ENCODE measurements at regions not wholly inside any gene's neighbourhood (a gene's known extent, or its start where the extent isn't known, plus 50 kb on each side); places are given as distances from the start of the nearest gene placed in this dataset.

DNA sequence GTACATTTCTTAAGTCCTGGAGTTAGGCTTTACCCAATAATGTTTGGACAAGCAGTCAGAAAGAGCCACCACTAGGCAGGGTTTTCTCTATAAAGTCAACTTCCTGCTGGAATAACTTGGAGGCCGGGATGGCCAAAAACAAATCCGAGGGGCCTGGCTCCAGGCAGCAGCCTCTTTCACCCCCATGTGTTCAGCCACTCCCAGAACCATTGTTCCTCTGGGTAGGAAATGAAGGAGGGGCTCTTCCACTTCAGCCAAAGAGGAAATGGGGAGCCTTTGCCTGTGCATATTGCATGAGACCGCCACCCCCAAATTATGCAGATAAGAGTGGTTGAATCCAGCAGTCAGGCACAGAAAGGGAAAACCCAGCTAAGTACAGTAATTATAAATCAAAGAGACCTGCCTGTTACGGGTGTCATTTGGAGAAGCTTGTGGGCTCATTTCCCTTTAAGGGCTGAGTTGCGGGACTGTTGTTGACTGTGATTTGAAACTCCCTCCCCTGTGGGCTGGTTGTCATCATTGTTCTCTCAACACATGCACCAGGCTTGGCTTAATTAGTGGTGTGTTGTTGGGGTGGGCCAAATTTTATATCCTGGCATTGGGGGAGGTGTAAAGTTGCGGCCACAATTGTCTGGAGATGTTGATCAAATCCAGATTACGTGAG is 212.8 kb upstream of the SOX11 start:
- no peak overlapping the region for H3K4me3 ChIP-seq (replicated peaks in 1 of 2; ENCODE audit: low read depth in 2 of 2, low read length in 2 of 2)
- DNase-seq (ENCODE audit: low read depth in 2 of 2), result no peak
- TF ChIP-seq, protein P1, sequence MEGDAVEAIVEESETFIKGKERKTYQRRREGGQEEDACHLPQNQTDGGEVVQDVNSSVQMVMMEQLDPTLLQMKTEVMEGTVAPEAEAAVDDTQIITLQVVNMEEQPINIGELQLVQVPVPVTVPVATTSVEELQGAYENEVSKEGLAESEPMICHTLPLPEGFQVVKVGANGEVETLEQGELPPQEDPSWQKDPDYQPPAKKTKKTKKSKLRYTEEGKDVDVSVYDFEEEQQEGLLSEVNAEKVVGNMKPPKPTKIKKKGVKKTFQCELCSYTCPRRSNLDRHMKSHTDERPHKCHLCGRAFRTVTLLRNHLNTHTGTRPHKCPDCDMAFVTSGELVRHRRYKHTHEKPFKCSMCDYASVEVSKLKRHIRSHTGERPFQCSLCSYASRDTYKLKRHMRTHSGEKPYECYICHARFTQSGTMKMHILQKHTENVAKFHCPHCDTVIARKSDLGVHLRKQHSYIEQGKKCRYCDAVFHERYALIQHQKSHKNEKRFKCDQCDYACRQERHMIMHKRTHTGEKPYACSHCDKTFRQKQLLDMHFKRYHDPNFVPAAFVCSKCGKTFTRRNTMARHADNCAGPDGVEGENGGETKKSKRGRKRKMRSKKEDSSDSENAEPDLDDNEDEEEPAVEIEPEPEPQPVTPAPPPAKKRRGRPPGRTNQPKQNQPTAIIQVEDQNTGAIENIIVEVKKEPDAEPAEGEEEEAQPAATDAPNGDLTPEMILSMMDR (IDR thresholded peaks at IDR 0.05; ENCODE audit: low read depth, low read length), result no peak

- H3K4me3 ChIP-seq (replicated peaks in 1 of 2; ENCODE audit: low read depth in 2 of 2, low read length in 2 of 2), result no peak overlapping the region
- TF ChIP-seq, protein P1 (IDR thresholded peaks at IDR 0.05; ENCODE audit: low read depth, low read length), result no peak
- DNase-seq (ENCODE audit: low read depth in 2 of 2), result no peak
Observed at GRCh38 chr2:5482929-5483331, 209.3 kb upstream of the SOX11 start.

DNA sequence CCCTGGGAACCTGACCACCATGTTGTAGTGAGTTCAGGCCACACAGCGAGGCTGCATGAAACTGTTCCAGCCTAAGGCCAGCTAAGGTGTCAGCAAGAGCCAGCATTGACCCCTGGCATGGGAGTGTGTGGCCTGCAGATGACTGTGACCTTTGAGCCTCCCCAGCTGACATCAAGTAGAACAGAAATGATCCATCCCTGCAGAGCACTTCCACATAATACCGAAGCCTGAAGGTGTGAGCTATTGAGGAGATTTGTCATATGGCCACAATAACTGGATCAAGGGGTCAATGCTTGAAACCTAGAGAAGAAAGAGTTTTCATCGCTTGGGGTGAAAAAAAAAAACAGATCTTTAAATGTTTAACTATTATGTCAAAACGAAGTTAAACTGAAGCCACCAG is 207.3 kb upstream of the SOX11 start:
- no peak for DNase-seq (ENCODE audit: low read depth in 2 of 2)
- TF ChIP-seq, protein P1 (IDR thresholded peaks at IDR 0.05; ENCODE audit: low read depth, low read length), result no peak
- no peak overlapping the region for H3K4me3 ChIP-seq (replicated peaks in 1 of 2; ENCODE audit: low read depth in 2 of 2, low read length in 2 of 2)

GRCh38 chr2:5491523-5491922 is 200.7 kb upstream of the SOX11 start:
- TF ChIP-seq, protein P1 (IDR thresholded peaks at IDR 0.05; ENCODE audit: low read depth, low read length), result no peak
- DNase-seq (ENCODE audit: low read depth in 2 of 2), result no peak
- no peak overlapping the region for H3K4me3 ChIP-seq (replicated peaks in 1 of 2; ENCODE audit: low read depth in 2 of 2, low read length in 2 of 2)

- TF ChIP-seq, protein P1 (IDR thresholded peaks at IDR 0.05; ENCODE audit: low read depth, low read length), result no peak
- H3K4me3 ChIP-seq (replicated peaks in 1 of 2; ENCODE audit: low read depth in 2 of 2, low read length in 2 of 2), result no peak overlapping the region
- DNase-seq (ENCODE audit: low read depth in 2 of 2), result no peak
Observed at GRCh38 chr2:5493256-5493655, 198.9 kb upstream of the SOX11 start.

DNA sequence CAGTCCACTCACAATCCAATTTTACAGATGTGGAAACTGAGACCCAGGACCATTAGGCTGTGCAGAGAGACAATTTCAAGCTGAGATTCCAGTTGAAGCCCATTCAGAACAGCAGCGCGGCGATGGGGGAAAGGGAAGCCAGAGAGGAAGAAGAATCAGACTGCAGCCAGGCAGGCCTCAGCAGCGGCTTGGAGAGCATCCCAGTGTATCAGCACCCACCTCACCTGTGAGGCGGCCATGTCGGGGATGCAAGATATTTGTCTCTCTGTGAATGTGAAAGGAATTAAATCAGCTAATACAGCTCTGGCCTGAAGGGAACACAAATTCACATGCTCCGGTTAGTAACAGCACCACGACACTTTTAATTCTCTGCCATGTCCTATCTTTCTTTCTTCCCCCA is 198.0 kb upstream of the SOX11 start:
- no peak for DNase-seq (ENCODE audit: low read depth in 2 of 2)
- TF ChIP-seq, protein P1 (IDR thresholded peaks at IDR 0.05; ENCODE audit: low read depth, low read length), result no peak
- H3K4me3 ChIP-seq (replicated peaks in 1 of 2; ENCODE audit: low read depth in 2 of 2, low read length in 2 of 2), result no peak overlapping the region

- no peak for DNase-seq (ENCODE audit: low read depth in 2 of 2)
- TF ChIP-seq, protein P1 (IDR thresholded peaks at IDR 0.05; ENCODE audit: low read depth, low read length), result no peak
Observed at GRCh38 chr2:5495586-5495985, 196.6 kb upstream of the SOX11 start.

More at GRCh38 chr2:5495586-5495985, 196.6 kb upstream of the SOX11 start:
- no peak overlapping the region for H3K4me3 ChIP-seq (replicated peaks in 1 of 2; ENCODE audit: low read depth in 2 of 2, low read length in 2 of 2)

Measured in cardiac fibroblast (primary cell).